Muscle layer of duodenum (tissue), 2 donors: ENCODE measurements at regions not wholly inside any gene's neighbourhood (a gene's known extent, or its start where the extent isn't known, plus 50 kb on each side); places are given as distances from the start of the nearest gene placed in this dataset.

ENCODE experiments used
- H3K27ac ChIP-seq: one replicate; pipeline ENCODE4 v1.7.0; 2013; ENCODE audit warnings: mild to moderate bottlenecking, low read length
- H3K27me3 ChIP-seq: one replicate; pipeline ENCODE4 v1.7.0; 2013; ENCODE audit warnings: low read depth, mild to moderate bottlenecking, control low read depth, low read length
- H3K36me3 ChIP-seq, 2 donors: one replicate each; pipeline ENCODE4 v1.7.0; 2013; ENCODE audit warnings: low read length in 2 of 2, control low read depth in 1 of 2, mild to moderate bottlenecking in 1 of 2; ENCODE audit not compliant: insufficient read depth in 2 of 2, control insufficient read depth in 1 of 2
- H3K4me1 ChIP-seq, 2 donors: one replicate each; pipeline ENCODE4 v1.7.0; 2013; ENCODE audit warnings: low read length in 2 of 2, mild to moderate bottlenecking in 2 of 2, control low read depth in 1 of 2, moderate library complexity in 1 of 2; ENCODE audit not compliant: insufficient read depth in 2 of 2, control insufficient read depth in 1 of 2
- H3K4me3 ChIP-seq, 2 donors: one replicate each; pipeline ENCODE4 v1.7.0; 2013; ENCODE audit warnings: low read length in 2 of 2, low read depth in 1 of 2, mild to moderate bottlenecking in 1 of 2
- H3K9me3 ChIP-seq, 2 donors: one replicate each; pipeline ENCODE4 v1.7.0; 2013; ENCODE audit warnings: low read length in 2 of 2, control low read depth in 1 of 2, mild to moderate bottlenecking in 1 of 2; ENCODE audit not compliant: control insufficient read depth in 1 of 2
- donor health status: healthy.

DNA sequence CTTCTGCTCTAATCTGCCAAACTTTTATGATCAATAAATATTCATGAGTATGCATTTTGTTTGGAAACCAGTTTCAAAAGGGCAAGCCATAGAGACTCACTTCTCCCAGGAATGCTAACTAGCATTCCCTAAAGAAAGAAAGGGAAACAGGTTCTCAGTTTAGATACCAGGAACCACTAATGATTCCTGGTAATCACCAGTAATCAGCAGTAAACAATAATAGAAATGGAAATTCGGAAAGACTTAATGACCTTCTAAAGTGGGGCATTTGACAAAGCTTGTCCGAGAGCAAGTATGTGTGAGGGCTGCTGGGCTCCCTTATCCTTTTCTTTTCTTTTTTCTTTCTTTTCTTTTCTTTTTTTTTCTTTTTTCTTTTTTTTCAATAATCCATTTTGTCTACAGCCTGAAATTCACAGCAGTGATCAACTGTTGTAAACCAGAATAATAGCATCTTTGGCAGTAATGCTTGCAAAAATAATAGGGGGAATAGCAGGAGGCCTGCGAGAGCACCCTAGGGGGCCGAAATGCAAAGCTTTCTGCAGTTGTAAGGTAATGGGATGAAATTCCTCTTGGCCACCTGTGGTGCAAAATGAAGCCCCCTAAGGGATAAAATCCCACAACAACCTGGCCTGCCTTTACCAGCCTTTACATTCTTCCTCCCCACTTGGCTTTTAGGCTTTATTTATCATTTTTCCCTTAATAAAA is 253.2 kb downstream of the ZPLD1 start:
- Histone ChIP-seq H3K27ac (no peak overlapping the region), H3K36me3 (no peaks in the 10 kb centered on the region), H3K27me3 (no peaks in the 10 kb centered on the region), H3K4me1 (no peaks in the 10 kb centered on the region), H3K9me3 (no peaks in the 10 kb centered on the region), H3K4me3 (no peak overlapping the region)

DNA sequence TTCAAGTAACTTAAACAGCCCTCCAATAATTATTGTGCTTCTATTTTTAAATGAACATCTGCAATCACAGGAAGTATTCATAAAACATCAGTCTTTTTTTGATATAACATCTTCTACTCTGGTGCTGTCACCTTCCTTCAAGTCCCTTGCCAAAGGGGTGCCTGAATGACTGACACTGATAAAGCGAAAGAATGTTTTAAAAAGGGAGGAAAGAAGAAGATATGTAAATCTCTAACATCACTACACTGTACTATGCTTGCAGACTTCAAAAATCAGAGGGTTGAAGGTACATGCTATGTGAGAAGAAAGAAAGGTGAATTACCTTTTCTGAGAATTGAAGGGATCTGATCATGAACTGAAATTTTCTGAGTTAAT is 253.7 kb downstream of the ZPLD1 start:
- Histone ChIP-seq H3K4me1 (no peaks in the 10 kb centered on the region), H3K27me3 (no peaks in the 10 kb centered on the region), H3K27ac (no peak overlapping the region), H3K36me3 (no peaks in the 10 kb centered on the region), H3K9me3 (no peaks in the 10 kb centered on the region), H3K4me3 (no peak overlapping the region)

DNA sequence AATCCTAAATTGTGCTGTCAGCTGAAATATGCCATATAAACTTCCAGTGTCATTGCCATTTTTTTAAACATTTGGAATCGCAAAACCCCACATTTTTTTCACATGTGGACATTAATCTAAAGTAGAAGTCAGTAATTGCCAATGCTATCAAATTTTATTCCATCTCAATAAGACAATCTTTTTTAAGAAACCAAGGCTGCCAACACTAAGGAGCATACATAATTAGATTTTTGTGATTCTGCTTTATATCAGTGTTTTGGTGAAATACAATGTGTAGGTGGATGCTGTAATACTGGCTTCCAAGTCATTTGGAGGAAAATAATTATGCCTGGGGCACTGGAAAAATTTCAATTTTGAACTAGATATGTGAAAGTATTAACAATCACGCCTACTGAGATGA is 256.7 kb downstream of the ZPLD1 start:
- Histone ChIP-seq H3K4me3 (no peak overlapping the region), H3K9me3 (no peaks in the 10 kb centered on the region), H3K27me3 (no peaks in the 10 kb centered on the region), H3K4me1 (no peaks in the 10 kb centered on the region), H3K36me3 (no peaks in the 10 kb centered on the region), H3K27ac (no peak overlapping the region)

DNA sequence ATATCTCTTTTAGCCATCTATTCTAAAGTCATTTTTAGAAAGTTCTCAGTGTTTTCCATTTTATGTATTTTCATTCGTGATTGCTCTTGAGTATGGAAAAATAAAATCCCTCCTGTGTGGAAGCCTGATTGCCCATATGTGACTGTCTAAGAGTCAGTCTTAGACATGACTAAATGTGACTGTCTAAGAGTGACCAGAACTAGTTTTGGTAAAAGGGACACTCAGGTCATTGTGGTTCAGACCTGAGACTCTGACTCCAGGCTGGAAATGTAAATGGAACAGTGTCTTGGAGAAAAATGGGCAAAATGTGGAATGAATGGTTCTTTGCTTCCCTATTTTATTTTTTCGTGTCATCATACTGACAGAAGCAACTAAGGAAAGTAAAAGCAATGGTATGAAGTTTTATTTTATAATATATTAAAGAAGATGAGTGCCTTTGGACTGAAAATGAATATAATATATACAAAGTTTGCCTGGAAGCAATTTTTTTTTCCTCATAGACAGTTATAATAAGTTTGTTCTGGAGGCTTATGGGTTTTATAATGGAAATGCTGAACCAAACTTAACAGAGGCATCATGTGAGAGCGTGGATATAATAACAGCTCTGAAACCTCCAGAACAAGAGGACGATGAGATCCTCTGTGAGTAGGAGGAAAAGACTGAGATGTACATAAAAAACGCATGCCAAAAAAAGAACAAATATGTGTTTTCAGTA is 264.4 kb downstream of the ZPLD1 start:
- Histone ChIP-seq H3K9me3 (no peaks in the 10 kb centered on the region), H3K27me3 (no peaks in the 10 kb centered on the region), H3K27ac (no peak overlapping the region), H3K36me3 (no peaks in the 10 kb centered on the region), H3K4me3 (no peak overlapping the region), H3K4me1 (no peaks in the 10 kb centered on the region)

DNA sequence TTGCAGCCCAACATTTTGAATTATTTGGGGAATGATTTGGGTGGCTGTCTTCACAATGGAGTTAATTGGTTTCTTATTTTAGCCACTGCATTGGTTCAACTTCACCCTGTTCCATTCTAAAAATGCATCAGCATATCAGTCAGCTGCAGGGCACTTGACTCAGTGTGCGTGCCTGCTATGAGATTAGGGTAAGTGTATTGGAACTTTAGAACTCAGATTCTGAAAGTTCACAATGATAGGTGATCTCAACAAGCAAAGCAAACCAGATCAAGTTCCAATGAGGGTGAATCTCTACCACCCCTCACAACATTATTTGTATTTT is 265.0 kb downstream of the ZPLD1 start:
- Histone ChIP-seq H3K4me1 (no peaks in the 10 kb centered on the region), H3K27ac (no peak overlapping the region), H3K36me3 (no peaks in the 10 kb centered on the region), H3K4me3 (no peak overlapping the region), H3K9me3 (no peaks in the 10 kb centered on the region), H3K27me3 (no peaks in the 10 kb centered on the region)

DNA sequence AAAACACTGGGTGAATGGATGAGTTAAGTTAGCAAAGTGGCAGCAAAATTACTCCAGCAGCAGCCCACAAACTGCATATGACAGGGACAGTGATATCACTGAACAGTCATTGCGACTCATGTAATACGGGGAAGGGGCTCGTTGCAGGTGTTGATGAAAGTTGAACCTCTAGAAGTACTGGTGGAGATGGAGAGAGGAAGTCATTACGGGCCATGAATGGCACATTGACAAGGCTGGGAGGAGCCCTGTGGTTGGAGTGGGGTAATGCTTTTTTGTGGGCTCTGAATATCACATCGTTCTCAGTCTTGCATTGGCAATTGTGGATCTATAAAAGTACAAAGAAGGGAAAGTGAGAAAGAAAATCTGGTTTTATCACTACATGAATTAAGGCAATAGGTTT is 278.1 kb downstream of the ZPLD1 start:
- no peak overlapping the region for H3K27ac ChIP-seq
- H3K9me3 ChIP-seq, result no peaks in the 10 kb centered on the region
- no peak overlapping the region for H3K4me3 ChIP-seq
- H3K4me1 ChIP-seq, result no peaks in the 10 kb centered on the region
- no peaks in the 10 kb centered on the region for H3K27me3 ChIP-seq
- no peaks in the 10 kb centered on the region for H3K36me3 ChIP-seq

DNA sequence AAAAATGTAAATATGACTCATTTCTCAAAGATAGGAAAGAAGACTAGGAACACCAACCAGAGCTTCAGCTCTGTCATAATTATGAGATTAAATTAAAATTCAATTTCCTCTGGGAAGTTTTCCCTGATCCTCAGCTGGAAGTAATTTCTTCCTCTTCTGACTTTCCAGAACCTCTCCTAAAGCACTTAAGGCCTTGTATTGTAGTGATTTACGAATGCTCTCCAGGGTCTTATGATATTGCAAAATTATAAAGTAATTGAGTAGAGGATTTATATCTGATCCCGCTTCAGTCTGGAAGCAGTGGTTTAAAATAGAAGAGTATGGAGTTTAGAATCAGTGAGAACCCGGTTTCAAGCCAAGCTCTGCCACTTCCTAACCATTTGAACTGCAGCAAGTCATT is 279.8 kb downstream of the ZPLD1 start:
- no peaks in the 10 kb centered on the region for H3K4me1 ChIP-seq
- no peaks in the 10 kb centered on the region for H3K36me3 ChIP-seq
- no peaks in the 10 kb centered on the region for H3K27me3 ChIP-seq
- no peak overlapping the region for H3K4me3 ChIP-seq
- H3K27ac ChIP-seq, result no peak overlapping the region
- H3K9me3 ChIP-seq, result no peaks in the 10 kb centered on the region

DNA sequence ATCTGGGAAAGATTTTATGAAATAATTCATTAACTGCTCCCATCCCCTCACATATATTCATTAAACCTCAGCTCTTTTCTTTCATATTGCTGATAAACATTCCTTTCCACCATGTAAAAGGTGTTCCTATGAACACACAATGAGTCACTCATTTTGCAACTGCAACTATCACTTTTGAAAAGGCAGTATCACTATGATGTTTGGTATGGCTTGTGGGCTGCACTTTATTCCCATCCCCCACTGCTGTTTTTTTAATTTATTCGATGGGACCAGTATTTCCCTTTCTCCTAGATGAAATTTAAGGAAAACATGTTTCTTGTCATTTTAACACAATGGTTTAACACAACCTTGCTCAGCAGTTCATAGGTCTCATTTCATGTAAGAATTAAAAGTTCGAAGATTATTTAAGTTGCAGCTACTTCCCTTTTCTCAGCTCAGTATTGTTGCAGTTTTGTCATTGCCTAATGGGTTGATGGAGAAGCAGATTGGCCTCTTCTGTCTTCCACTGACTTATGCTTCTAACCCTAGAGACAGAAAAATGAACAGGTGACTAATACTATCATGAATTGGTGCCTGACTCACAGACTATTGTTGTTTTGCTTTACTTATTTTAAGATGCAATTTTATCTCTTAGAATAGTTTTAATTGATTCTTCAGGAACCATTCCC is 280.3 kb downstream of the ZPLD1 start:
- Histone ChIP-seq H3K4me1 (no peaks in the 10 kb centered on the region), H3K27me3 (no peaks in the 10 kb centered on the region), H3K27ac (no peak overlapping the region), H3K4me3 (no peak overlapping the region), H3K36me3 (no peaks in the 10 kb centered on the region), H3K9me3 (no peaks in the 10 kb centered on the region)

DNA sequence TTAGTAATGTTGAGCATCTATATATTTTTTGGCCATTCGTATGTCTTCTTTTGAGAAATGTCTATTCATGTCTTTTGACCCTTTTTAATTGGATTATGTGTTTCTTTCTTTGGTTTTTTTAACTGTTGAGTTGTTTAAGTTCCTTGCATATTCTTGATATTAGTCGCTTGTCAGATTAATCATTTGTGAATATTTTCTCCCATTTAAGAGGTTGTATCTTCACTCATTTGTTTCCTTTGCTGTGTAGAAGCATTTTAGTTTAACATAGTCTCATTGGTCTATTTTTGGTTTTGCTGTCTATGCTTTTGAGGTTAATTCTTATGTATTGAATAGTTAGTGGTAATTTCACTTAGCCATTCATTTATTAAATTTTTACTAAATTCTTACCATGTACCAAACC is 283.8 kb downstream of the ZPLD1 start:
- Histone ChIP-seq H3K27ac (no peak overlapping the region), H3K4me3 (no peak overlapping the region)

DNA sequence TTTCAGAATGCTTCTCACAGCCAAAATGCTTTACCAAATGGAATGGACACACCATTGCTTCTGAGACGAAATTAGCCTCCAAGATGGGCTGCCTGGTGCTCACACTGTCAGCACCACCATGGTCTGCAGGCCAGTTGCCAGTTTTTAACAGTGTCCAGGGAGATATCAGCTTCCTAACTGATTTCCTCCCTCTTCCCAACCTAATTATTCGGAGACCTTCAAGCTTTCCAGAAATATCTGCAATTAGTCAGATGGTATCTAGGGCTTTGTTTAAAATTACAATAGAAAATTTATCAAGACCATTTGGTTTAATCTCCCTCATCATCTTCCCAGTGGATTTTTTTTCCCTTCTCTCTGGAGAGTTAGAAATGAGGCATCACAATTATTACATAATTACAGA is 287.5 kb downstream of the ZPLD1 start:
- H3K9me3 ChIP-seq, result no peaks in the 10 kb centered on the region
- no peak overlapping the region for H3K27ac ChIP-seq
- no peaks in the 10 kb centered on the region for H3K36me3 ChIP-seq
- no peak overlapping the region for H3K4me3 ChIP-seq
- H3K27me3 ChIP-seq, result no peaks in the 10 kb centered on the region
- no peaks in the 10 kb centered on the region for H3K4me1 ChIP-seq

More for the DNA sequence above, 283.8 kb downstream of the ZPLD1 start:
- H3K27me3 ChIP-seq, result no peaks in the 10 kb centered on the region
- H3K4me1 ChIP-seq, result no peaks in the 10 kb centered on the region
- no peaks in the 10 kb centered on the region for H3K9me3 ChIP-seq
- no peaks in the 10 kb centered on the region for H3K36me3 ChIP-seq

DNA sequence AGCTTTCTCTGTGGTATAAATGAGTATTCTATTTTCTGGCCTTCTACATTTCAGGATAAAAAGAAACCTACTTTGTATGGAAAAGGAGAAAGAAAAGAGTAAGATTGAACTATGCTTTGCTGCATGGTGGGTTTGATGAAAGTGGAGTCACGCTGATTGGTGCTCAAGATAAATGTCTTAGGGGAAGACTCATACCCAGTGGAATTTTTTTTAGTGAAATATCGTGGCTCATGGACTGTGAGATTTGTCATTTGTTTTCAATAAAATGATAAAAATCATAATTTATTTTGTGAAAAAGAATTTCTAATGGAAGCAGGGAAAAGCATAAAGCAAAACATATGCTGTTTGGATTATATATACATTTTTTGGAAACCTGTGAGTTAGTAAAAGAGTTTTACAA is 292.5 kb downstream of the ZPLD1 start:
- no peaks in the 10 kb centered on the region for H3K4me1 ChIP-seq
- H3K36me3 ChIP-seq, result no peaks in the 10 kb centered on the region
- no peaks in the 10 kb centered on the region for H3K27me3 ChIP-seq
- no peak overlapping the region for H3K27ac ChIP-seq
- no peak overlapping the region for H3K4me3 ChIP-seq
- H3K9me3 ChIP-seq, result no peaks in the 10 kb centered on the region
